ENCODE measurements at regions not wholly inside any gene's neighbourhood (a gene's known extent, or its start where the extent isn't known, plus 50 kb on each side); places are given as distances from the start of the nearest gene placed in this dataset.

- TF ChIP-seq, protein P1, sequence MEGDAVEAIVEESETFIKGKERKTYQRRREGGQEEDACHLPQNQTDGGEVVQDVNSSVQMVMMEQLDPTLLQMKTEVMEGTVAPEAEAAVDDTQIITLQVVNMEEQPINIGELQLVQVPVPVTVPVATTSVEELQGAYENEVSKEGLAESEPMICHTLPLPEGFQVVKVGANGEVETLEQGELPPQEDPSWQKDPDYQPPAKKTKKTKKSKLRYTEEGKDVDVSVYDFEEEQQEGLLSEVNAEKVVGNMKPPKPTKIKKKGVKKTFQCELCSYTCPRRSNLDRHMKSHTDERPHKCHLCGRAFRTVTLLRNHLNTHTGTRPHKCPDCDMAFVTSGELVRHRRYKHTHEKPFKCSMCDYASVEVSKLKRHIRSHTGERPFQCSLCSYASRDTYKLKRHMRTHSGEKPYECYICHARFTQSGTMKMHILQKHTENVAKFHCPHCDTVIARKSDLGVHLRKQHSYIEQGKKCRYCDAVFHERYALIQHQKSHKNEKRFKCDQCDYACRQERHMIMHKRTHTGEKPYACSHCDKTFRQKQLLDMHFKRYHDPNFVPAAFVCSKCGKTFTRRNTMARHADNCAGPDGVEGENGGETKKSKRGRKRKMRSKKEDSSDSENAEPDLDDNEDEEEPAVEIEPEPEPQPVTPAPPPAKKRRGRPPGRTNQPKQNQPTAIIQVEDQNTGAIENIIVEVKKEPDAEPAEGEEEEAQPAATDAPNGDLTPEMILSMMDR (IDR thresholded peaks at IDR 0.05): no peak
- TF ChIP-seq, protein P2, sequence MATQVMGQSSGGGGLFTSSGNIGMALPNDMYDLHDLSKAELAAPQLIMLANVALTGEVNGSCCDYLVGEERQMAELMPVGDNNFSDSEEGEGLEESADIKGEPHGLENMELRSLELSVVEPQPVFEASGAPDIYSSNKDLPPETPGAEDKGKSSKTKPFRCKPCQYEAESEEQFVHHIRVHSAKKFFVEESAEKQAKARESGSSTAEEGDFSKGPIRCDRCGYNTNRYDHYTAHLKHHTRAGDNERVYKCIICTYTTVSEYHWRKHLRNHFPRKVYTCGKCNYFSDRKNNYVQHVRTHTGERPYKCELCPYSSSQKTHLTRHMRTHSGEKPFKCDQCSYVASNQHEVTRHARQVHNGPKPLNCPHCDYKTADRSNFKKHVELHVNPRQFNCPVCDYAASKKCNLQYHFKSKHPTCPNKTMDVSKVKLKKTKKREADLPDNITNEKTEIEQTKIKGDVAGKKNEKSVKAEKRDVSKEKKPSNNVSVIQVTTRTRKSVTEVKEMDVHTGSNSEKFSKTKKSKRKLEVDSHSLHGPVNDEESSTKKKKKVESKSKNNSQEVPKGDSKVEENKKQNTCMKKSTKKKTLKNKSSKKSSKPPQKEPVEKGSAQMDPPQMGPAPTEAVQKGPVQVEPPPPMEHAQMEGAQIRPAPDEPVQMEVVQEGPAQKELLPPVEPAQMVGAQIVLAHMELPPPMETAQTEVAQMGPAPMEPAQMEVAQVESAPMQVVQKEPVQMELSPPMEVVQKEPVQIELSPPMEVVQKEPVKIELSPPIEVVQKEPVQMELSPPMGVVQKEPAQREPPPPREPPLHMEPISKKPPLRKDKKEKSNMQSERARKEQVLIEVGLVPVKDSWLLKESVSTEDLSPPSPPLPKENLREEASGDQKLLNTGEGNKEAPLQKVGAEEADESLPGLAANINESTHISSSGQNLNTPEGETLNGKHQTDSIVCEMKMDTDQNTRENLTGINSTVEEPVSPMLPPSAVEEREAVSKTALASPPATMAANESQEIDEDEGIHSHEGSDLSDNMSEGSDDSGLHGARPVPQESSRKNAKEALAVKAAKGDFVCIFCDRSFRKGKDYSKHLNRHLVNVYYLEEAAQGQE (IDR thresholded peaks at IDR 0.05; ENCODE audit: insufficient read depth in 1 of 2, low read depth in 2 of 2, low read length in 1 of 2): no peak
Observed at GRCh38 chr6:14583826-14584225, 466.3 kb downstream of the CD83 start.
